ENCODE measurements at regions not wholly inside any gene's neighbourhood (a gene's known extent, or its start where the extent isn't known, plus 50 kb on each side); places are given as distances from the start of the nearest gene placed in this dataset.

- H2AFZ ChIP-seq (ENCODE audit: insufficient read depth, low read depth, low read length, poor library complexity, severe bottlenecking): no peak overlapping the region
- Mint-ChIP-seq H3K27ac (no peak overlapping the region), H3K9me3 (ENCODE audit: insufficient read depth) (no peaks in the 10 kb centered on the region)
These were observed 309.1 kb downstream of the MDFIC start for GRCh38 chr7:115230882-115231571.

More at GRCh38 chr7:115230882-115231571, 309.1 kb downstream of the MDFIC start:
- H4K20me1 ChIP-seq (ENCODE audit: control insufficient read depth, insufficient read depth, low read length, poor library complexity, severe bottlenecking): no peaks in the 10 kb centered on the region
- no peak for DNase-seq
- no peaks in the 10 kb centered on the region for H3K4me1 Mint-ChIP-seq
- ATAC-seq (ENCODE audit: low read depth): no peak
- H3K9ac ChIP-seq (ENCODE audit: low read length): no peak overlapping the region
- H3K4me1 ChIP-seq (ENCODE audit: control insufficient read depth in 2 of 2, insufficient read depth in 2 of 2, low read length in 2 of 2): no peaks in the 10 kb centered on the region
- H3K27me3 Mint-ChIP-seq: peaks cover 8% of the 10 kb centered on the region
- H3K4me3 ChIP-seq (ENCODE audit: control extremely low read depth in 1 of 5, extremely low read depth in 1 of 5, insufficient read depth in 1 of 5, low read depth in 2 of 5, low read length in 4 of 5): no peak overlapping the region
- WGBS (ENCODE audit: insufficient coverage): no CpG with 5 or more reads among the region's 1 CpG
- H3K4me2 ChIP-seq (replicated peaks; ENCODE audit: low read depth, low read length, poor library complexity, severe bottlenecking): no peak overlapping the region
- no peaks in the 10 kb centered on the region for H3K27me3 ChIP-seq (replicated peaks in 1 of 4; ENCODE audit: control extremely low read depth in 1 of 4, control insufficient read depth in 3 of 4, insufficient read depth in 4 of 4, low read length in 3 of 4)
- intact Hi-C loops (cut with micrococcal nuclease): no loop called here
- ChIA-PET POLR2A (no interaction called here), CTCF (no interaction called here)
- H3K27ac ChIP-seq (ENCODE audit: low read length in 2 of 2): no peak overlapping the region
- peaks cover 0 to 2% (median 0%) of the 10 kb centered on the region in 3 donors for H3K9me3 ChIP-seq (ENCODE audit: control extremely low read depth in 1 of 3, control insufficient read depth in 2 of 3, insufficient read depth in 1 of 3, low read length in 2 of 3)
- no peaks in the 10 kb centered on the region for H3K36me3 ChIP-seq (replicated peaks in 1 of 2; ENCODE audit: control extremely low read depth in 1 of 2, control insufficient read depth in 1 of 2, extremely low read depth in 1 of 2, insufficient read depth in 2 of 2, low read length in 1 of 2)
- no peak for TF ChIP-seq EZH2 (IDR thresholded peaks at IDR 0.05; ENCODE audit: borderline replicate concordance, insufficient read depth, low read depth, low read length, poor library complexity, severe bottlenecking)
- TF ChIP-seq CTCF (IDR thresholded peaks at IDR 0.05): no peak
- H3K4me3 Mint-ChIP-seq: no peak overlapping the region
- H3K79me2 ChIP-seq (ENCODE audit: control insufficient read depth, insufficient read depth, low read length): no peaks in the 10 kb centered on the region
